Fibroblast of skin of back (primary cell): ENCODE measurements at regions not wholly inside any gene's neighbourhood (a gene's known extent, or its start where the extent isn't known, plus 50 kb on each side); places are given as distances from the start of the nearest gene placed in this dataset.
"Not testable (repeated sequence)": the region's sequence is repeated elsewhere in the genome, so short reads cannot be mapped to it uniquely, and the experiment has no call there.

Experiments used
- DNase-seq: peaks from one replicate; pipeline ENCODE4 v3.0.0-alpha.2; 2013

DNA sequence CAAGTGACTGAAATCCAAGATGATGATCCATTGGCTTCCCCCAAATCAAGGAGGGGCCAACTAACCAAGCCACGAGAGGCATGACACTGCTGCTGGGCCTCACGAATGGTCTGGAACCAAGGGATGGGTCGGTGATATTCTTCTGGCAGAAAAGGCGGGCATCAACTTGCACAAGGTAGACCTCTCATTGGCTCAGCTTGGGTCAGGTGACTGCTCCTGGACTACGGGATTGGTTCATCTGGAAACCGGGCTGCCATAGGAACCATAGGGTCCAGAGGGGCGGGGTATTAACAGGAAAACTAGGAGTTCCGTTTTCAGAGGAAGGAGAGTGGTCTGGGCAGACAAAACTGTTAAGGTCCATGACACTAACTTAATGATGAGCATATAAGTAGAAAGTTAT is 100.9 kb downstream of the TFAP2C start:
- DNase-seq, result no peak

DNA sequence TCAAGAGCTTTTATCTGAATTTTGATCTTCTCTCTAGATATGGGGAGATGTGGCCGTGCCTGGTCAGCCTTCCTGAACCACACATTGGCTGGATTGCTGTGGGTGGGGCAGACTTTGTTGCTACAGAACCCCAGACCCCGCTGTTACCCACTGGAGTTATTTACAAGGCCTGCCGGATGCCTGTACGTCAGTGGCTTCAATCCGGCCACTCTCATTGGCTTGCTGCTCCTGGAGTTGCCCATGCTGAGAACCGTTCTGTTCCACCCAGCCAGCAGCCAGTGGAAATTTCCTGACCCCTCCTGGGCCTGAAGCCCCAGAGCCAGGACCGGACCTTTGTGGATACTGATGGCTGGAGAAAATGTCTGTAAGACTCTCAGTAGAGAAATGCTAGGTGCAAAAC is 101.9 kb downstream of the TFAP2C start:
- no peak for DNase-seq

DNA sequence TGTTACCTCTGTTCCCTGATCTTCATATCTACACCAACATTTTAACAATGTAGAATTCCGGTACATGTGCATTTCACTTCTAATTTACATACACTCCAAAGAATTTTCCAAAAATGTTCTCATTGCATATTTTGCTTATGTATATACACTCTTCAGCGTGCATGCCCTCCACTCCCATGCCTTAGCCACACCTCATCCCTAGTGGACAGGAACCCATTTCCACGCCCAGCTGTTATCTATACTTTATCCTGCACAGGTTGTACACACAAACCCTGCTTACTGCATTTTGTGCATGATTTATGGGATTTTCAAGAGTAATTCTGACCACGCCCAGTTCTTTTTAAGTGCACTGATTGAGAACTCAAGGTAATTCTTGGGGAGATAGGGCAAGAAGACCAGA is 102.4 kb downstream of the TFAP2C start:
- no peak for DNase-seq

DNA sequence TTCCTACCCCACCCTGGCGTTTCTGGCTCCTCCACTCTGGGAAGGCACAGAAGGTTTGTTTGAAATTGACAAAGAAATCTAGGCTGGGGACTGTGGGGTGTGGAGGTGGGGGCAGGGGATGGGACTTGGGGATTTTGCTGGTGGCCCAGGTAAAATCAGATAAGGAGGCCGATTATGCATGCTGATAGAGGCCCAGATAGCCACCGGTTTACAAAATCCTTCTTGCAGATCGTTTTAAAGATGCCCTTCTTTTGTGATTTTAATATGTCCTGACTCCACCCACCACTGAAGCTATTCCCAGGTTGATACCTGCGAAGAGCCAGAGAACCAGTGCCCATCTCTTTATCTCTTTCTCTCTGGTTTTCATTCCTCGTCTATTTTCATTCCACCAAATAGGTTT is 104.9 kb downstream of the TFAP2C start:
- DNase-seq, result no peak

DNA sequence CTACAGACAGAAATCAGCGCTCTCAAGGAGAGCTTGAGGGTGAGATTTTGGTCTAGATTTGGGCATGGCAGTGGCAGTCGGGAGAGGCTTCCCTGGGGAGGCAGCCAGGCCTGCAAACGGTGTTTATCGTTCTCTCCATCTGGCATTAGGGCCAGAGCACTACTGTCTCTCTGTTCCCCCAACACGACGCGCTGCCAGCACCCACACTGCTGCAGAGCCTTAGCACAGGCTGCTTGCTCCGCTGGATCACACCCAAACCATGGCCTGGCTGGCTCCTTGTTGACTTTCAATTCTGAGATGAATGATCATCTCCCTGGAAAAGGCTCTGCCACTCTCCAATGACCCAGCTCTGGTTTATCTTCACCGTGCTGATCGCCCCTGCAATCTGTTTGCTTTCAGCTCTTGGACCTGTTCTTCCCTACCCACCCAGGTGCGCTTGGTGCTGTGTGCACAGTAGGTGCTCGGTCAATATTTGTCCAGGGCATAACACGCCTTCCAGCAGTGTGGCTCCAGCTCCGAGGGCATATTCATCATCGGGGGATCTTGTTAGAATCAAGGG is 106.1 kb downstream of the TFAP2C start:
- DNase-seq, result no peak

DNA sequence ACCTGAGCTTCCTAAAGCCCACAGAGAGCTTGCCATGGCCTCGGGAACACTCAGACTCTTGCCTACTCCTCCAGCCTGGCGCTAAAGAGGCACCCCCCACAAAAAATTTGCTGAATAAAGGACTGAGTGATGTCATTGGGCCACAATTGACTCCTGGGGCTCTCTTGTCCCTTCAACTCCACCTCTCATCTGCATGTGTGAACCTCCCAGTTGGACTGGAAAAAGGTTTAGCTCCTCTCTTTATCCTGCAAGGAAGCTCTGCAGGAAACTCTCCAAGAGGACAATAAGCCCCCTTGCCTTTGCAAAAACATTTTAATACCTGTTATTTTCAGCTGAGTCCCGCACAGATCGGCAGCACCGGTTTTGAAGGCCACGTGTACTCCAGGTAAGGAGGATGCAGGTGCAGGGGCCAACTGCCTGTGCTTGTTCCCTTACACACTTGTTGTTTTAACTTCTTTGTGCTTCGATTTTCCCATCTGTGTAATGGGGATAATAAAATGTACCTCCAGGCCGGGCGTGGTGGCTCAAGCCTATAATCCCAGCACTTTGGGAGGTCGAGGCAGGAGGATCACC is 107.3 kb downstream of the TFAP2C start:
- no peak for DNase-seq

DNA sequence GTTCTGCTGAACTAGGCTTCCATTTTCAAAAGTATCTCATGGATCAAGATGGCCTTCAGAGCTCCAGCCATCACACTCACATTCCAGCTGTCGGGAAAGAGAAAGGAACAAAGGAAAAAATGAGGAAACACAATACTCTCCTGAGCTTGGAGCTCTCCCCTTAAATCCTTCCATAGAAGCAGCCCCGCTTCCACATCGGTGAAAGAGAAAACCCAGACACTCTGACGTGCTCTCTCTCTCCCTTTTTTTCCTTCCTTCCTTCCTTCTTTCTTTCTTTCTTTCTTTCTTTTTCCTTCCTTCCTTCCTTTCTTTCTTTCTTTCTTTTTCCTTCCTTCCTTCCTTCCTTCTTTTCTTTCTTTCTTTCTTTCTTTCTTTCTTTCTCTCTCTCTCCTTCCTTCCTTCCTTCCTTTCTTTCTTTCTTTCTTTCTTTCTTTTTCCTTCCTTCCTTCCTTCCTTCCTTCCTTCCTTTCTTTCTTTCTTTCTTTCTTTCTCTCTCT is 115.3 kb downstream of the TFAP2C start:
- DNase-seq, result not testable (repeated sequence)

DNA sequence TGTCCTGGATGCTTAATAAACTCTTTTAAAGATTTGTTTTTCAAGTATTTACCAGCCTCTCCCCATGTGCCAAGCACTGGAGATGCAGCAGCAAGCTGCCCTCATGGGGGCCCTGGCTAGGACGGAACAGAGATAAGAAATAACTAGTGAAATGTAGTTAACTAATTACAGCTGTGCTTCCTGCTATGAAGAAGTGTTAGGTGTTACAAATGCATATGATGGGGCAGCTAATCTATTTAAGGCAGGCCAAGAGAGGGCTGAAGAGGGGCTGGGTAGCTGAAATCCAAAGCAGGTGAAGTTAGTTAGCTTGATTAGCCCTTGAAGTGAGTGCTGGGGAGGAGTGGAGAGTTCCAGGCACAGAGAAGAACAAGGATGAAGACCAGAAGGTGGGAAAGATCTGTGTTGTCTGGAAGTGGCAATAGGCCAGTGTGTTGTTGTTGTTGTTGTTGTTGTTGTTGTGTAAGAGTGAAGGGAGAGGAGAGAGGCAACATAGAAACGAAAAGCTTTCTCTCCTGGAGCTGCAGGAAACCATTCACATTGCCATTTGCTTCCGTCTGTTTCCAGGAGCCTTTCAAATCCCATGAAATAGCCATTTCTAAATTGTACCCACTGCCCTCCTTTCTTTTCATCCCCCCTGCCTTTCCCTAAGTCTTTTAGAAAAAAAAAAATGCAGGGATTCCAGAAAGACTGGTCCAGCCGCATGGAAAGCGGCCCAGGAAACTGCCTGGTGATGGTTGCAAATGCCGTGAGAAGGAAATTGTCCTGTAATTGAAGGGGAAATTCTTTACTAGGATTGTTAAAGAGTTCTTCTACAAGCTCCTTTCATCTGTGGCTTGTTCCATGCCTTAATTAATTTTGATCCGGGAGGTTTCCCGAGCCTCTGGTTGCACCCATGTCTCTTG is 119.6 kb downstream of the TFAP2C start:
- DNase-seq, result no peak

DNA sequence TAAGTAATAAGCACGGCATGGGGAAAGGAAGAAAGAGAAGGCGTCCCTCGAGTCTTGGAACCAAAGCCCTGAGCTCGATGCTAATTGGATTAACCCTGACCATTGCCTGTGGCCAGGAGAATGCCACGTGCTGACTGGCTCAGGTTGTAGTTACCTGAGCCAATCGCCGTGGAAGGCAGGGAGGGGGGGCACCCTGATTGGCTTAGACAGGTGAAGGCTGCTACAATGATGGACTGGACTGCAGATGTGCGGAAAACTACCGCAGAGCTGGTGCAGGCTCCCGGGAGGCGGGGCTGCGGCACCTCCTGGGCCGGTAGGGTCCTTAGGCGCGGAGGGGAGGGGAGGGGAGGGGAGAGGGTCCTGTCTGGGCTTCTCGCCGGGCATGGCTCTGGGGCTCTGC is 121.3 kb downstream of the TFAP2C start:
- no peak for DNase-seq

DNA sequence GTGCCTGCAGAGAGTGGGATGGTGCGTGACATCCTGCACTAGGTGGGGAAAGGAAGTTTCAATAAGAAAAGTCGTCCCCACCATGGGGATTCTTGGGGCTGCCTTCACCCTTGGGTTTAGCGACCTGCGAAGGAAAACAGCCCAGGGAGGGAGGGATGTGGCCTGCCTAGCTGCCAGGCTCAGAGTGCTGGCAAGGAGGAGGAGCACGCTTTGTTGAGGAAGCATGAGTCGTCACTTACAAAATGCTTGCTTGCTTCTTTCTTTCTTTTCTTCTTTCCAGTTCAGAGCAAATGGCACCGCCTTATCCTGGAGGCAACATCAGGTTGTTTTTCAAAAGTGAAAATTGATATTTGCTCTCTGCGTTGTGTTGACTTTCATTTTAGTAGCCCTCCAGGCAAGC is 123.2 kb downstream of the TFAP2C start:
- no peak for DNase-seq

DNA sequence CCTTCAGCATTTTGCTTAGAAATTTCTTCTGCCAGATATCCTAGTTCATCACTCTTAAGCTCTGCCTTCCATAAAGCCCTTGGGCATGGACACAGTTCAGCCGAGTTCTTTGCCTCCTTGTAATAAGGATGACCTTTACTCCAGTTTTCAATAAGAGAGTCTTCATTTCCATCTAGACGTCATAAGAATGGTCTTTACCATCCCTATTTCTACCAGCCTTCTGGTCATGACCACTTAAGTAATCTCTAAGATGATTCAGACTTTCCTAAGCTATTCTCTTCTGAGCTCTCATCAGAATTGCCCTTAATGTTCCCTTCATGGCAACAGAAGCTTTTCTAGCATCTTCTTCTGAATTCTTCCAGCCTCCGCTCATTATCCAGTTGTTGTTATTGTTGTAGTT is 126.1 kb downstream of the TFAP2C start:
- DNase-seq, result no peak

DNA sequence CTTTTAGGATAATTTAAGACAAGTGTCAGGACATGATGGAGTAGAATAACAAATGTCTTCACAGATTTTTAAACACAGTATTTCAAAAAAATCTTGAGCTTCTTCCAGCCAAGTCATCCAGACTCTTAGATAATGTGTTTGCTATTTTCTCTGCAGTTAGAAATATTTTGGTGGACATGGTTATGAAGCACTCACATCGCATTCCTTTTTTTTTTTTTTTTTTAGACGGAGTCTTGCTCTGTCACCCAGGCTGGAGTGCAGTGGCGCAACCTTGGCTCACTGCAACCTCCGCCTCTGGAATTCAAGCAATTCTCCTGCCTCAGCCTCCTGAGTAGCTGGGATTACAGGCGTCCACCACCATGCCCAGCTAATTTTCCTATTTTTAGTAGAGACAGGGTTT is 127.6 kb downstream of the TFAP2C start:
- DNase-seq, result peak; percentile 33

DNA sequence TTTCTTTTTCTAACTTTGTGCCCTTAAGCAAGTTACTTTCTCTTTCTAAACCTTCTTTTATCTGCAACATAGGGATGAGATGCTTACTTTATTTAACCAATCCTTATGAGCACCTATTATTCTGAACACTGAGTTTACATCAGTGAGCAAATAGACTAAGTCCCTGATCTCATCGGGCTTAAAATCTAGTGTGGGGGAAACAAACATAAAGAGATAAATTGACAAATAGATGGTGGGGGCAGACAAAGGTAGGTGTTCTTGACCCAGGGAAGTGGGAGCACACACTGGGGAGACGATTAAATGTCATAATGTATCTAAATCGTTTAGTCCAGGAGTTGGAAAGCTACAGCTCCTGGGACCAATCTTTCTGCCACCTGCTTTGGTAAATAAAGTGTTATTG is 129.6 kb downstream of the TFAP2C start:
- no peak for DNase-seq

DNA sequence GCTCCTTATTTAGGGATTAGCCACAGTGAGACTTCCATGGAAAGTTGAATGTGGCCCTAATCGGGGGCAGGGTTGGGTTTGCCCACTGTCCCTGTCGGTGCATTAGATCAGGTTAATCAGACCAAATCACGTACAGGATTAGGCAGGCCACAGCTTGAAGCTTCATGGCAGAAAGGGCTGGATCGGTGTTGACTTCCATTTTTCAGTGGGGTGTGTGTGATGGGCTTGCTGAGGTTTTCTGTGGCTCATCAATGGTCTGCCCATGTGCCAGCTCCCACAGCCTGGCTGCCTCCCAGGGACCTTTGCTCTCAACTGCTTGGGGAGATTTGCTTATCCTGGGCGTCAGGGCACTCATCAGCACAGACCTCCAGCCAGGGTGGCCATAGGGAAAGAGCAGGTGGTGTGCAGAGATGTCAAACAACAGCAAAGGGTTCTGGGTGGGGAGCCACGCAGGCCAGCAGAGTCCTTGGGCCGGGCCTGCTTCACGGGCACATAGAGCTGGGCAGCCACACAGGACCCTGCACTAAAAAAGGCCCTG is 130.7 kb downstream of the TFAP2C start:
- DNase-seq, result no peak

DNA sequence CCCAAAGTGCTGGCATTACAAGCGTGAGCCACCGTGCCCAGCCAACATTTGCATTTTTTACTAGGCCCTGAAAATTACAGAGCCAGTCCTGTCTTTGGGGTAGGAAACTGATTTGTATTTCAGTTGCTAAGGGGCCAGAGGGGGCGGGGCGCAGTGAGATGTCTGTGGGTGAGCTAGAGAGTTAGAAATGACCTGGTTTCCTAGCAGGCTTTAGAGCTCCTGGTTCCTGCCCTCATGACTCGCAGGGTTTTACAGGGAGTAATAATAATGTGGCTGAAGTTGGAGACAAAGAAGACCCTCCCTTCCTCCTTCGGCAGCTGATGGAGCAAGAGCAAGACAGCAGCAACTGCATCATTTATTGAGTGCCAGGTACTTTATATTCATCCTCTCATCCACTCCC is 131.5 kb downstream of the TFAP2C start:
- no peak for DNase-seq

DNA sequence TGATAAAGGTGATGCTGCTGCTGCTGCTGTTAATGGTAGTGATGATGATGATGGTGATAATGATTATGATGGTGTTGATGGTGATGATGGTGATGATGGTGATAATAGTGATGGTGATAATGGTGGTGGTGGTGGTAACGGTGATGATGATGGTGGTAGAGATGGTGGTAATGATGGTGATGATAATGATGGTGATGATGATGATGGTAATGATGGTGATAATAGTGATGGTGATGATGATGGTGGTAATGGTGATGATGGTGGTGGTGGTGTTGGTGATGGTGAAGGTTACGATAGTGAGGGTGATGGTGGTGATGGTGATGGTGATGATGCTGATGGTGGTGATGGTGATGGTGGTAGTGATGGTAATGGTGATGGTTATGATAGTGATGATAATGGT is 132.3 kb downstream of the TFAP2C start:
- no peak for DNase-seq

DNA sequence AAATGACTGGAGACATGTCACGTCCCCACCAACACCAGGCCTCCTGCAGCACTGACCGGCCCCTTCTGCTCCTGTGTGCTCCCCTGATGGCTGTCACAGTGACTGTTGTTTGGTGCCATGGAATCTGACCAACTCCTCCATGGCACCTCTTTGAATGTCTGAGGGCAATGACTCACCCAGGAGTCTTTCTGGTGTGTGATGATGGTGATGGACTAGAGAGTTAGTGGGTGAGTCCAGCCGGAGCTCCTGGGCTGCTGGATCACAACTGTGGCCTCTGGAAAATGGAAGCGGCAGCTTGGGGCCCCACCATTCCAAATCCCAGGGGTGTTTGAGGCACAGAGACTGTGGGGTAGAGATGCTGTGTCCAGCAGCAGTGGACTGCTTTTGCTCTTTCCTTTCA is 133.3 kb downstream of the TFAP2C start:
- DNase-seq, result no peak

DNA sequence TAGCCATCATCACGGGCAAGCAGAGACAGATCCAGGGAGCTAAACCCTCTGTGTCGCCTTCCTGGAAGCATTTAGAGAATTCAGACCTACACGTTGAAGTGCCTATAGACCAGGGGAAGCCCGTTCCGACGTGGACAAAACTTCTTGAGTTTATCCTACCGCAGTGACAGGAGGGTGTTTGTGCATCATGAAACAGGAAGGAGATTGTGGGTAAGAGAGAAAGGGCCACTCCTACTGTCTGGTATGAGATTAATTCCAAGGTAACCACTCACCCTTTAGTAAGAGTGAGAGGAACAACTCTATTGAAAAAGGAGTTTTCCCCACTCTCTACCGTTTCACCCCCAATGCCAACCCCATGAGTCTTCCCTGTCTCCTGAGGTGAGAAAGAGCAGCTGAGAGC is 133.7 kb downstream of the TFAP2C start:
- no peak for DNase-seq

DNA sequence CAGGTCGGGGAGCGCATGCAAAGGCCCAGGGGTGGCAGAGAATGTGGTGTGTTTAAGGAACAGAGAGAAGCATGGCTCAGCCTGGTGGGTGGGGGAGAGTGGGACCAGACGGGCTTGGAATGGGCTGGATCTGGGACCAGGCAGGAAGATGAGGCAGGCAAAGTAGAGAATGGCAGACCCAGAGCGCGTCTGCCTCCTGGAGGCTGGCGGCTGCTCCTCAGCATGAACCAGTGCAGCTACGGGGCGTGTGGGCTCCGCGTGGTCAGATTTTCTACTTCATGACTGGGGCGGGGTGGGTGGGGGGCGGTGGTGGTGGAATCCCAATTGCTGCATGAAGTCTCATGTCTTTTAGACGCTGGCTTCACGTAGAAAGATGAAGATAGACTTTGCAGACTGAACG is 135.6 kb downstream of the TFAP2C start:
- DNase-seq, result no peak

DNA sequence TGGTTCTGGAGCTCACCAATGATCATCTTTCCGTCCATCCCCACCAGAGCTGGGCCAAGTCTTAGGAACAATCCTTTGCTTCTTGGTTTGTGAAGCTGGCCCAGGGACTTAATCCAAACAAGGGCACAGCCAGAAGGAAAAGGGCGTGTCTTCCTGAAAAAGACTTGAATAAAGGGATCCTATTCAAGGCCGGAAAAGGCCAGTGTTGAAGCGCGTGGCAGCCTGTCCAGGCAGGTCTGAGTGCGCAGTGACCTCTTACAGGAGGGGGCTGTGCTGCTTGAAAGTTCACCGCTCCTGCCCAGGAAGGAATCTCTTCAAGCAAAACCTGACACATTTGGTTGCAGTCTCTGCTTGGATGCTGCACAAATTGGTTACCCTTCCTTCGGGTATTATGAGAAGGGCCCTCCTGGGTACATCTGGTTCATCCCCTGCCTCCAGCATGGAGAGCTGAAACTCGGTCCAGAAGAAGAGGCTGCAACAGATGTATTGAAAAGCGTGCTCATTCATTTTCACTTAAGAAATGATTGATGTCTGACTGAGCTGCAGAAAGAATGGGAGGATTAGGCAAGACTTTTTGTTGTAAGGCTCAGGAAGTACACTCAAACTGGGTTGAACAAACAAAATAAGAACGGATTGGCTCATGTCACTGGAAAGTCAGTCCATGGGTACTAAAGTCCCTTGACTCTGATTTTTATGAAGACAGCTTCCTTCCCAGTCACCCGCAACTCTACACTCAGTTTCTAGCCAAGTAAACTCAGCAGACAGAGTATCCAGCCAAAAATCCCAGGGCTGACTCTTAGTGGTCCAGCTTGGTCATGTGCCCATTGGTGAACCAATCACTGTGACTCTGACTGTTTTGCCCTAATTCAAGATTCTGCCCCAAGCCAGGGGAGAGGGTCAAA is 136.3 kb downstream of the TFAP2C start:
- no peak for DNase-seq

DNA sequence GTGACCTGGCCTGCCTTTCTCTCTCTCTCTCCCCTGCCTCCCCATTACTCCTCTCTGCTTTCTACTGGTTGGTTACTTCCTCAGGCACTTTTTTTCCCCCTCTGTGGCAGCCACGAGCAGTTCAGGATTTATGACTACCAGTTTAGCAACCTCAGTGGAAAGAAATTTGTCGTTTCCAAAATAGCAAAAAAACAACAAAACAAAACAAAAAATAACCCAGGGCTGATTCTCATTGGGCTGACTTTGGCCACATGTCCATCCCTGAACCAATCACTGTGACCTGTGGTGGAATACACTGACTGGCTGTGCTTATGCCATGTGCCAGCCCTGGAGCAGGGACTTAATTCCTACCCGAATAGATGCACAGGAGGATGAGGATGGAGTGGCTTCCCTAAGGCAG is 137.4 kb downstream of the TFAP2C start:
- no peak for DNase-seq

DNA sequence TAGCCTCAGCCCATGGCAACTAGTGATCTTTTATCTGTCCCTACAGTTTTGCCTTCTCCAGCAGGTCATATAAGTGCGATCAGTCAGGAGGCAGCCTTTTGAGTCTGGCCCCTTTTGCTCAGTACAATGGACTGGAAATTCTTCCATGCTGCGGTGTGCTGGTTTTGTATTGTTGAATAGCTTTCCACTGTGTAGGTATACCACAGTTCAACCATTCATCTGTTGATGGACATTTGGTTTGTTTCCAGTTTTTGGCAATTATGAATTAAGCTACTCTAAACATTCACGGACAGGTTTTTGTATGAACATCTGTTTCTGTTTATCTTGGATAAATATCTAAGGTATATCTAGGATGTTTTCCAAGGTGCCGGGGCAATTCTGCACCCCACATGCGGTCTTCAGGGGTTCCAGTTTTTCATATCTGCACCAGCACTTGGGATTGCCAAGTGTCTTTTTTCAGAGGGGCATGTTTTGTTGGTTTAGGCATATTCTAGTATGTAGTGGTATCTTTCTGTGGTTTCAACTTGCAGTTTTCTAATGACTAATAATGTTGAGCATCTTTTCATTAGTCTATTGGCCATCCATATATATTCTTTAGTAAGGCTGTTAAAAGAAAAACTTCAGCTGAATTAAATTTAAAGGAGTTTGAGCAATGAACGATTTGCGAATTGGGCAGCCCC is 141.0 kb downstream of the TFAP2C start:
- peak; percentile 38 for DNase-seq
